Ovary (tissue), 3 donors: ENCODE measurements at regions not wholly inside any gene's neighbourhood (a gene's known extent, or its start where the extent isn't known, plus 50 kb on each side); places are given as distances from the start of the nearest gene placed in this dataset.

Source experiments
- CTCF ChIP-seq, 3 donors: fragments of 450-650 bp in 2 of 3; fragments of 200-600 bp in 1 of 3; IDR thresholded peaks; one replicate each; pipeline versions ENCODE4 v1.5.1 to v1.8.0; 2016 to 2022; ENCODE audit warnings: antibody characterized with exemption in 3 of 3, mild to moderate bottlenecking in 1 of 3
- EP300 ChIP-seq: sonication (generic); formaldehyde crosslinking; IDR thresholded peaks from one replicate; pipeline ENCODE4 v1.6.1; 2017; ENCODE audit warnings: antibody characterized with exemption
- donor health status: DM: no; HTN: no; CAD: no.

GRCh38 chr19:30649934-30650614, 277.9 kb downstream of the ZNF536 start:
- TF ChIP-seq CTCF (IDR thresholded peaks at IDR 0.05) (peak; percentile 30 to 55 (median 31)), EP300 (no peak)
